Smooth muscle cell (in vitro differentiated cells): ENCODE measurements at regions not wholly inside any gene's neighbourhood (a gene's known extent, or its start where the extent isn't known, plus 50 kb on each side); places are given as distances from the start of the nearest gene placed in this dataset.

ENCODE experiments used
- DNase-seq: peaks from one replicate; lab custom pipeline; 2025; ENCODE audit not compliant: unreplicated experiment; lab: John Stamatoyannopoulos, UW
- H2AFZ ChIP-seq: fragments of 200-600 bp; sonication (generic); 2 replicates; pipeline ENCODE4 v1.6.0; 2016; ENCODE audit warnings: antibody characterized with exemption, low read depth, mild to moderate bottlenecking
- H3F3A ChIP-seq: fragments of 200-600 bp; sonication (generic); 2 replicates; pipeline ENCODE4 v1.6.0; 2017; ENCODE audit warnings: antibody characterized with exemption, low read depth
- H3K27ac ChIP-seq: fragments of 200-600 bp; sonication (generic); 2 replicates; pipeline ENCODE4 v1.5.1; 2016; ENCODE audit warnings: low read depth, mild to moderate bottlenecking
- H3K27me3 ChIP-seq: fragments of 200-600 bp; sonication (generic); 2 replicates; pipeline ENCODE4 v1.6.1; 2016; ENCODE audit warnings: low read depth, mild to moderate bottlenecking
- H3K36me3 ChIP-seq: fragments of 200-600 bp; sonication (generic); 2 replicates; pipeline ENCODE4 v1.5.1; 2016; ENCODE audit warnings: low read depth
- H3K4me1 ChIP-seq: fragments of 200-600 bp; sonication (generic); 2 replicates; pipeline ENCODE4 v1.5.1; 2016; ENCODE audit warnings: low read depth
- H3K4me2 ChIP-seq: fragments of 200-600 bp; sonication (generic); 2 replicates; pipeline ENCODE4 v1.6.0; 2016; ENCODE audit warnings: mild to moderate bottlenecking
- H3K4me3 ChIP-seq: fragments of 200-600 bp; sonication (generic); 2 replicates; pipeline ENCODE4 v1.5.1; 2016; ENCODE audit warnings: mild to moderate bottlenecking
- H3K79me2 ChIP-seq: fragments of 200-600 bp; sonication (generic); 2 replicates; pipeline ENCODE4 v1.6.0; 2016; ENCODE audit warnings: low read depth, mild to moderate bottlenecking
- H3K9ac ChIP-seq: fragments of 200-600 bp; sonication (generic); 2 replicates; pipeline ENCODE4 v1.6.0; 2016; ENCODE audit warnings: low read depth
- H3K9me3 ChIP-seq: fragments of 200-600 bp; sonication (generic); replicated peaks from 2 replicates; pipeline ENCODE4 v1.5.1; 2016; ENCODE audit warnings: low read depth
- H4K20me1 ChIP-seq: fragments of 200-600 bp; sonication (generic); 2 replicates; pipeline ENCODE4 v1.6.0; 2016; ENCODE audit warnings: low read depth
- WGBS: methylation state at CpG from one replicate; pipeline ENCODE4 v1.1.7; 2016; ENCODE audit warnings: low lambda C conversion rate; 5-methylcytosine and 5-hydroxymethylcytosine counted together
- TF ChIP-seq, protein P1 (sequence below): fragments of 200-600 bp; sonication (generic); IDR thresholded peaks from 2 replicates; pipeline ENCODE4 v1.5.1; 2017; ENCODE audit warnings: borderline replicate concordance, mild to moderate bottlenecking, antibody characterized with exemption; ENCODE audit not compliant: insufficient read depth, poor library complexity, severe bottlenecking

GRCh38 chr3:25945836-25946235 is 155.9 kb downstream of the OXSM start:
- Histone ChIP-seq H3K27me3 (no peaks in the 10 kb centered on the region), H3K4me2 (no peak overlapping the region)
- WGBS: 82% methylated on average over 1 of the region's 1 CpG

GRCh38 chr3:25952133-25952532 is 162.2 kb downstream of the OXSM start:
- no peak for DNase-seq
- Histone ChIP-seq H3K4me3 (no peak overlapping the region), H3K27me3 (no peaks in the 10 kb centered on the region), H3K4me1 (no peaks in the 10 kb centered on the region), H4K20me1 (no peaks in the 10 kb centered on the region), H3K4me2 (no peak overlapping the region), H3K9ac (no peak overlapping the region), H3K27ac (no peak overlapping the region), H3K9me3 (no peaks in the 10 kb centered on the region), H2AFZ (no peak overlapping the region), H3K79me2 (no peaks in the 10 kb centered on the region), H3K36me3 (no peaks in the 10 kb centered on the region), H3F3A (no peaks in the 10 kb centered on the region)
- TF ChIP-seq, protein P1, sequence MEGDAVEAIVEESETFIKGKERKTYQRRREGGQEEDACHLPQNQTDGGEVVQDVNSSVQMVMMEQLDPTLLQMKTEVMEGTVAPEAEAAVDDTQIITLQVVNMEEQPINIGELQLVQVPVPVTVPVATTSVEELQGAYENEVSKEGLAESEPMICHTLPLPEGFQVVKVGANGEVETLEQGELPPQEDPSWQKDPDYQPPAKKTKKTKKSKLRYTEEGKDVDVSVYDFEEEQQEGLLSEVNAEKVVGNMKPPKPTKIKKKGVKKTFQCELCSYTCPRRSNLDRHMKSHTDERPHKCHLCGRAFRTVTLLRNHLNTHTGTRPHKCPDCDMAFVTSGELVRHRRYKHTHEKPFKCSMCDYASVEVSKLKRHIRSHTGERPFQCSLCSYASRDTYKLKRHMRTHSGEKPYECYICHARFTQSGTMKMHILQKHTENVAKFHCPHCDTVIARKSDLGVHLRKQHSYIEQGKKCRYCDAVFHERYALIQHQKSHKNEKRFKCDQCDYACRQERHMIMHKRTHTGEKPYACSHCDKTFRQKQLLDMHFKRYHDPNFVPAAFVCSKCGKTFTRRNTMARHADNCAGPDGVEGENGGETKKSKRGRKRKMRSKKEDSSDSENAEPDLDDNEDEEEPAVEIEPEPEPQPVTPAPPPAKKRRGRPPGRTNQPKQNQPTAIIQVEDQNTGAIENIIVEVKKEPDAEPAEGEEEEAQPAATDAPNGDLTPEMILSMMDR: no peak
- 86% methylated on average over 2 of the region's 2 CpGs for WGBS

More at GRCh38 chr3:25945836-25946235, 155.9 kb downstream of the OXSM start:
- H2AFZ ChIP-seq: no peak overlapping the region
- DNase-seq: no peak
- H3K79me2 ChIP-seq: no peaks in the 10 kb centered on the region
- no peaks in the 10 kb centered on the region for H3K4me1 ChIP-seq
- H3F3A ChIP-seq: no peaks in the 10 kb centered on the region
- H3K36me3 ChIP-seq: no peaks in the 10 kb centered on the region
- TF ChIP-seq, protein P1: no peak
- no peaks in the 10 kb centered on the region for H3K9me3 ChIP-seq
- no peak overlapping the region for H3K27ac ChIP-seq
- no peak overlapping the region for H3K9ac ChIP-seq
- H3K4me3 ChIP-seq: no peak overlapping the region
- no peaks in the 10 kb centered on the region for H4K20me1 ChIP-seq

DNA sequence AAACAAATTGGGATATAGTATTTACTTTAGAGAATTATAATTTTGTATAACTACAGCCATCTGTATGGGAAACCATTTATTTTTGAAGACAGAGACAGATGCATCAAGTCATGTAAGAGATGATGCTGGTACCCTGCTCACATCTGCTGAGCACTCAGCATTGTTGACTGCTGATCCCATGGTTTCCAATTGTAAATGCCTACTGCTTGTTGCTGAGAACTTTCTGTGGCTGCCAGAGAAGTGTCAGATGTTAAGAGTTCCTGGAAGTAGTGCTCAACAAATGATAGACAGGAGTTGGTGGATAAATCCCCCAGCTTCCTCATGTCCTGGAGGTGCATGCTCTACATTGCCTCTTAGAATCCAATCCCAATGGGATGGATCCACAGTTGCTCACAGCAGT is 167.1 kb downstream of the OXSM start:
- no peak for DNase-seq
- H3K27ac ChIP-seq: no peak overlapping the region
- H3K27me3 ChIP-seq: no peaks in the 10 kb centered on the region
- no peaks in the 10 kb centered on the region for H3K4me1 ChIP-seq
- no peaks in the 10 kb centered on the region for H3F3A ChIP-seq
- TF ChIP-seq, protein P1: no peak
- H3K9me3 ChIP-seq: no peaks in the 10 kb centered on the region
- no peak overlapping the region for H2AFZ ChIP-seq
- no peaks in the 10 kb centered on the region for H4K20me1 ChIP-seq
- H3K4me3 ChIP-seq: no peak overlapping the region
- no peaks in the 10 kb centered on the region for H3K36me3 ChIP-seq
- H3K79me2 ChIP-seq: no peaks in the 10 kb centered on the region
- no peak overlapping the region for H3K4me2 ChIP-seq
- no peak overlapping the region for H3K9ac ChIP-seq

- Histone ChIP-seq H2AFZ (no peak overlapping the region), H3K9me3 (no peaks in the 10 kb centered on the region), H3K9ac (no peak overlapping the region), H3K27me3 (no peaks in the 10 kb centered on the region), H3F3A (no peaks in the 10 kb centered on the region), H3K27ac (no peak overlapping the region), H4K20me1 (no peaks in the 10 kb centered on the region), H3K79me2 (no peaks in the 10 kb centered on the region), H3K4me2 (no peak overlapping the region), H3K36me3 (no peaks in the 10 kb centered on the region), H3K4me3 (no peak overlapping the region), H3K4me1 (no peaks in the 10 kb centered on the region)
- WGBS: 100% methylated on average over 1 of the region's 1 CpG
- TF ChIP-seq, protein P1: no peak
- no peak for DNase-seq
Observed at GRCh38 chr3:25960776-25961175, 170.9 kb downstream of the OXSM start.
